Endothelial cell of umbilical vein (primary cell): ENCODE measurements at regions not wholly inside any gene's neighbourhood (a gene's known extent, or its start where the extent isn't known, plus 50 kb on each side); places are given as distances from the start of the nearest gene placed in this dataset.

Experiments
- BruUV-seq: library from RNA; stranded (reverse); fragments of 400-500 nt; replicated peaks from 2 replicates; lab custom pipeline; 2021; lab: Mats Ljungman, UMichigan
- CTCF ChIA-PET: fragments of 300-600, 350-600 bp; sonication (Branson Sonifier 250); formaldehyde crosslinking; loops from one replicate; lab custom pipeline; 2021; ENCODE audit warnings: antibody characterized with exemption, inconsistent platforms; lab: Charles Lee
- POLR2A ChIA-PET: fragments of 300-600, 350-600 bp; sonication (Branson Sonifier 250); formaldehyde crosslinking; loops from one replicate; lab custom pipeline; 2021; ENCODE audit warnings: antibody characterized with exemption, inconsistent platforms; lab: Charles Lee
- DNase-seq: peaks from one replicate; pipeline ENCODE4 v3.0.0-alpha.2; 2011; ENCODE audit warnings: low read depth, low spot score
- FAIRE-seq: peaks from 2 replicates; lab custom pipeline; 2011; peaks lifted over from hg19 to GRCh38; lab: Jason Lieb, UNC
- H2AFZ ChIP-seq: 2 replicates; pipeline ENCODE4 v1.6.0; 2012; ENCODE audit warnings: low read depth, low read length, control low read depth, inconsistent platforms
- H3K27ac ChIP-seq: 2 replicates; pipeline ENCODE4 v1.5.1; 2011; ENCODE audit warnings: low read depth, mild to moderate bottlenecking, control low read depth, low read length, moderate library complexity; ENCODE audit not compliant: insufficient read depth
- H3K27me3 ChIP-seq, 2 experiments: 2 replicates each; pipeline versions ENCODE4 v1.6.0 to v1.6.1; 2011; ENCODE audit warnings: low read length in 2 of 2, mixed read lengths in 1 of 2; ENCODE audit not compliant: control insufficient read depth in 2 of 2, insufficient read depth in 2 of 2
- H3K36me3 ChIP-seq, 2 experiments: 2 replicates in 1 of 2; 3 replicates in 1 of 2; pipeline ENCODE4 v1.5.1; 2011; ENCODE audit warnings: low read length in 2 of 2, mild to moderate bottlenecking in 1 of 2, moderate library complexity in 1 of 2; ENCODE audit not compliant: control insufficient read depth in 2 of 2, insufficient read depth in 2 of 2; ENCODE audit errors: extremely low read depth in 1 of 2
- H3K4me1 ChIP-seq: 3 replicates; pipeline ENCODE4 v1.5.1; 2011; ENCODE audit warnings: mild to moderate bottlenecking, low read length; ENCODE audit not compliant: control insufficient read depth, insufficient read depth; ENCODE audit errors: extremely low read depth
- H3K4me2 ChIP-seq: 2 replicates; pipeline ENCODE4 v1.6.1; 2011; ENCODE audit warnings: low read length, control low read depth, mixed read lengths; ENCODE audit not compliant: insufficient read depth
- H3K4me3 ChIP-seq, 3 experiments: fragments of 200-600 bp in 1 of 3; sonication (generic), shearing (Covaris generic) in 1 of 3; replicated peaks in 1 of 3; 2 replicates each; pipeline ENCODE4 v1.5.1; 2011 to 2016; ENCODE audit warnings: control low read depth in 3 of 3, low read length in 3 of 3, mild to moderate bottlenecking in 2 of 3, inconsistent platforms in 1 of 3, low read depth in 1 of 3, moderate library complexity in 1 of 3; ENCODE audit not compliant: insufficient read depth in 1 of 3
- H3K79me2 ChIP-seq: 2 replicates; pipeline ENCODE4 v1.6.0; 2012; ENCODE audit warnings: low read length, inconsistent platforms; ENCODE audit not compliant: control insufficient read depth, insufficient read depth
- H3K9ac ChIP-seq: replicated peaks from 2 replicates; pipeline ENCODE3; 2011; ENCODE audit warnings: low read length, control low read depth; ENCODE audit not compliant: insufficient read depth; ENCODE audit errors: extremely low read depth
- H3K9me1 ChIP-seq: replicated peaks from 3 replicates; pipeline ENCODE4 v1.6.0; 2011; ENCODE audit warnings: mild to moderate bottlenecking, low read length; ENCODE audit not compliant: control insufficient read depth, insufficient read depth; ENCODE audit errors: extremely low read depth
- H3K9me3 ChIP-seq: replicated peaks from 2 replicates; pipeline ENCODE4 v1.5.1; 2012; ENCODE audit warnings: low read length, inconsistent platforms; ENCODE audit not compliant: control insufficient read depth, insufficient read depth
- H4K20me1 ChIP-seq: replicated peaks from 2 replicates; pipeline ENCODE3; 2011; ENCODE audit warnings: mild to moderate bottlenecking, low read length; ENCODE audit not compliant: control insufficient read depth, insufficient read depth; ENCODE audit errors: extremely low read depth
- EZH2 ChIP-seq: IDR thresholded peaks from 2 replicates; pipeline ENCODE4 v1.6.1; 2012; ENCODE audit warnings: borderline replicate concordance, low read depth, mild to moderate bottlenecking, moderate library complexity, low read length, inconsistent platforms; ENCODE audit not compliant: severe bottlenecking
- FOS ChIP-seq: IDR thresholded peaks from 2 replicates; pipeline ENCODE4 v1.6.1; 2011; ENCODE audit warnings: mild to moderate bottlenecking, low read length, moderate library complexity, borderline replicate concordance; ENCODE audit not compliant: insufficient read depth
- GATA2 ChIP-seq: IDR thresholded peaks from 2 replicates; pipeline ENCODE4 v1.7.0; 2011; ENCODE audit warnings: low read depth, mild to moderate bottlenecking, moderate library complexity, mixed read lengths, low read length; ENCODE audit not compliant: insufficient read length, insufficient read depth
- JUN ChIP-seq: IDR thresholded peaks from 2 replicates; pipeline ENCODE4 v1.6.1; 2011; ENCODE audit warnings: borderline replicate concordance, low read depth; ENCODE audit not compliant: insufficient read length, insufficient read depth
- MAX ChIP-seq: IDR thresholded peaks from 2 replicates; pipeline ENCODE4 v1.6.1; 2011; ENCODE audit not compliant: insufficient read depth, insufficient read length
- MYC ChIP-seq: IDR thresholded peaks from one replicate; pipeline ENCODE4 v1.6.1; 2011; ENCODE audit warnings: mild to moderate bottlenecking, low read depth, low read length
- POLR2A ChIP-seq: IDR thresholded peaks from 2 replicates; pipeline ENCODE4 v1.6.1; 2012; ENCODE audit warnings: low read depth, mild to moderate bottlenecking, control low read depth, low read length
- POLR2AphosphoS5 ChIP-seq: IDR thresholded peaks from 2 replicates; pipeline ENCODE4 v1.6.1; 2012; ENCODE audit warnings: low read depth, mild to moderate bottlenecking, control low read depth, low read length, moderate library complexity; ENCODE audit not compliant: insufficient read depth
- dilution Hi-C: fragments of 300-500 bp; cut with MboI; formaldehyde crosslinking; loops from one replicate; pipeline ENCODE4 v1.15.0; 2019; ENCODE audit warnings: low sequenced_read_pairs; ENCODE audit not compliant: extremely low pct_ligation_motif_present
- intact Hi-C: fragments of 100-400 bp; cut with micrococcal nuclease; formaldehyde crosslinking; loops from one replicate; pipeline ENCODE4 v1.10.0; 2022
- TF ChIP-seq, protein P1 (sequence below), 2 donors: IDR thresholded peaks; 1 replicate in 1 of 2; 2 replicates in 1 of 2; pipeline ENCODE4 v1.5.1; 2011; ENCODE audit warnings: low read length in 2 of 2, mild to moderate bottlenecking in 2 of 2, moderate library complexity in 2 of 2, control low read depth in 1 of 2, inconsistent platforms in 1 of 2, low read depth in 1 of 2; ENCODE audit not compliant: insufficient read depth in 1 of 2; ENCODE audit errors: extremely low read depth in 1 of 2

DNA sequence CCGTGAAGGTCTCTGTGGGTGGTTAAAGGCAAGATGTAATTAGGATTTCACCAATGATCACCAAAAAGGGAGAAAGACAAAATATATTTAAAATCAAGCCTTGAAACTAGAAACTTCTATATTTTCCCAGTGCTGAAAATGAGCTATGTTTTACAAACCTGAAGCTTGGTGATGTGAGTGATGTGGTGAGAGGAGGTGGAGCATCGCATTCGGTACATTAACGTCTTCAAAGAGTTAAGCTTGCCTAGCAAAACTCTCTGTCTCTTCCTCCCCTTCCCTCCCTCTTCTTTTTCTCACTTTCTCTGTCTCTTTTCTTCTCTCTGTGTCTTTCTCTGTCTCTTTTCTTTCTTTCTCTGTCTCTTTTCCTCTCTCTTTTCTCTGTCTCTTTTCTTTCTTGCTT is 347.3 kb upstream of the IRX2 start:
- no peak for FAIRE-seq

More for the DNA sequence above, 347.3 kb upstream of the IRX2 start:
- no peaks in the 10 kb centered on the region for H3K9me1 ChIP-seq
- H3K4me3 ChIP-seq = no peak overlapping the region
- no TSS peak for BruUV-seq
- intact Hi-C loops = no loop called here
- no peaks in the 10 kb centered on the region for H3K79me2 ChIP-seq
- dilution Hi-C loops = no loop called here
- H3K4me2 ChIP-seq = no peak overlapping the region
- no peak overlapping the region for H3K9ac ChIP-seq
- no peaks in the 10 kb centered on the region for H3K36me3 ChIP-seq
- POLR2A ChIA-PET = no interaction called here
- no peaks in the 10 kb centered on the region for H4K20me1 ChIP-seq
- CTCF ChIA-PET = no interaction called here
- H3K27me3 ChIP-seq = no peaks in the 10 kb centered on the region
- TF ChIP-seq GATA2 = no peak
- TF ChIP-seq, protein P1, sequence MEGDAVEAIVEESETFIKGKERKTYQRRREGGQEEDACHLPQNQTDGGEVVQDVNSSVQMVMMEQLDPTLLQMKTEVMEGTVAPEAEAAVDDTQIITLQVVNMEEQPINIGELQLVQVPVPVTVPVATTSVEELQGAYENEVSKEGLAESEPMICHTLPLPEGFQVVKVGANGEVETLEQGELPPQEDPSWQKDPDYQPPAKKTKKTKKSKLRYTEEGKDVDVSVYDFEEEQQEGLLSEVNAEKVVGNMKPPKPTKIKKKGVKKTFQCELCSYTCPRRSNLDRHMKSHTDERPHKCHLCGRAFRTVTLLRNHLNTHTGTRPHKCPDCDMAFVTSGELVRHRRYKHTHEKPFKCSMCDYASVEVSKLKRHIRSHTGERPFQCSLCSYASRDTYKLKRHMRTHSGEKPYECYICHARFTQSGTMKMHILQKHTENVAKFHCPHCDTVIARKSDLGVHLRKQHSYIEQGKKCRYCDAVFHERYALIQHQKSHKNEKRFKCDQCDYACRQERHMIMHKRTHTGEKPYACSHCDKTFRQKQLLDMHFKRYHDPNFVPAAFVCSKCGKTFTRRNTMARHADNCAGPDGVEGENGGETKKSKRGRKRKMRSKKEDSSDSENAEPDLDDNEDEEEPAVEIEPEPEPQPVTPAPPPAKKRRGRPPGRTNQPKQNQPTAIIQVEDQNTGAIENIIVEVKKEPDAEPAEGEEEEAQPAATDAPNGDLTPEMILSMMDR (IDR thresholded peaks at IDR 0.05; ENCODE audit: extremely low read depth in 1 of 2, insufficient read depth in 1 of 2, low read depth in 1 of 2, low read length in 2 of 2) = no peak
- no peak for TF ChIP-seq MYC
- no peak for TF ChIP-seq MAX
- no peak for TF ChIP-seq JUN
- TF ChIP-seq FOS = no peak
- TF ChIP-seq POLR2AphosphoS5 = no peak
- TF ChIP-seq POLR2A = no peak
- no peak for TF ChIP-seq EZH2
- peaks cover 6% of the 10 kb centered on the region for H3K9me3 ChIP-seq
- no peak overlapping the region for H3K27ac ChIP-seq
- no peak overlapping the region for H2AFZ ChIP-seq
- no peaks in the 10 kb centered on the region for H3K4me1 ChIP-seq
- DNase-seq = no peak
